OCI-LY3 (cell line): ENCODE measurements at regions not wholly inside any gene's neighbourhood (a gene's known extent, or its start where the extent isn't known, plus 50 kb on each side); places are given as distances from the start of the nearest gene placed in this dataset.
"Not testable (repeated sequence)": the region's sequence is repeated elsewhere in the genome, so short reads cannot be mapped to it uniquely, and the experiment has no call there.

Experiments
- CTCF ChIP-seq: fragments of 200-600, 300-600 bp; sonication (generic); IDR thresholded peaks from 2 replicates; pipeline ENCODE4 v1.5.1; 2014; ENCODE audit warnings: antibody characterized with exemption, low read length, low read depth
- EZH2phosphoT487 ChIP-seq: fragments of 200-600 bp; shearing (Covaris generic); IDR thresholded peaks from 2 replicates; pipeline ENCODE4 v1.6.1; 2018; ENCODE audit warnings: antibody characterized with exemption, mixed run types, low read depth

GRCh38 chr7:131084336-131084735, 243.3 kb upstream of the MKLN1 start:
- not testable (repeated sequence) for TF ChIP-seq CTCF, EZH2phosphoT487
